ENCODE measurements at regions not wholly inside any gene's neighbourhood (a gene's known extent, or its start where the extent isn't known, plus 50 kb on each side); places are given as distances from the start of the nearest gene placed in this dataset.
"Not testable (repeated sequence)": the region's sequence is repeated elsewhere in the genome, so short reads cannot be mapped to it uniquely, and the experiment has no call there.

- DNase-seq (ENCODE audit: low spot score) = no peak
These were observed 631.5 kb upstream of the NR2F2 start for GRCh38 chr15:95698951-95699350.

GRCh38 chr15:95699578-95699977 lies 630.9 kb upstream of the NR2F2 start:
- DNase-seq (ENCODE audit: low spot score) = no peak

- DNase-seq (ENCODE audit: low spot score) = not testable (repeated sequence)
These were observed 629.8 kb upstream of the NR2F2 start for GRCh38 chr15:95700692-95701091.

- no peak for DNase-seq (ENCODE audit: low spot score)
These were observed 629.1 kb upstream of the NR2F2 start for GRCh38 chr15:95701410-95701809.

- DNase-seq (ENCODE audit: low spot score) = no peak
These were observed 620.4 kb upstream of the NR2F2 start for GRCh38 chr15:95709959-95710695.

- no peak for DNase-seq (ENCODE audit: low spot score)
These were observed 617.7 kb upstream of the NR2F2 start for GRCh38 chr15:95712785-95713184.

GRCh38 chr15:95713324-95713723 lies 617.2 kb upstream of the NR2F2 start:
- DNase-seq (ENCODE audit: low spot score) = no peak

GRCh38 chr15:95715116-95715903 lies 615.2 kb upstream of the NR2F2 start:
- no peak for DNase-seq (ENCODE audit: low spot score)

GRCh38 chr15:95715906-95716656 lies 614.4 kb upstream of the NR2F2 start:
- peak; percentile 59 for DNase-seq (ENCODE audit: low spot score)

GRCh38 chr15:95716708-95717107 lies 613.8 kb upstream of the NR2F2 start:
- no peak for DNase-seq (ENCODE audit: low spot score)

GRCh38 chr15:95718441-95718840 lies 612.1 kb upstream of the NR2F2 start:
- DNase-seq (ENCODE audit: low spot score) = no peak

GRCh38 chr15:95724908-95725633 lies 605.4 kb upstream of the NR2F2 start:
- no peak for DNase-seq (ENCODE audit: low spot score)

GRCh38 chr15:95726891-95727290 lies 603.6 kb upstream of the NR2F2 start:
- no peak for DNase-seq (ENCODE audit: low spot score)

- DNase-seq (ENCODE audit: low spot score) = no peak
These were observed 596.6 kb upstream of the NR2F2 start for GRCh38 chr15:95733931-95734330.

- no peak for DNase-seq (ENCODE audit: low spot score)
These were observed 595.8 kb upstream of the NR2F2 start for GRCh38 chr15:95734422-95735316.

GRCh38 chr15:95737060-95737459 lies 593.4 kb upstream of the NR2F2 start:
- no peak for DNase-seq (ENCODE audit: low spot score)

- no peak for DNase-seq (ENCODE audit: low spot score)
These were observed 591.4 kb upstream of the NR2F2 start for GRCh38 chr15:95739131-95739530.

- no peak for DNase-seq (ENCODE audit: low spot score)
These were observed 588.7 kb upstream of the NR2F2 start for GRCh38 chr15:95741830-95742229.

- no peak for DNase-seq (ENCODE audit: low spot score)
These were observed 588.2 kb upstream of the NR2F2 start for GRCh38 chr15:95742256-95742655.

- no peak for DNase-seq (ENCODE audit: low spot score)
These were observed 587.7 kb upstream of the NR2F2 start for GRCh38 chr15:95742836-95743235.

- no peak for DNase-seq (ENCODE audit: low spot score)
These were observed 573.3 kb upstream of the NR2F2 start for GRCh38 chr15:95757171-95757570.
